ENCODE measurements at regions not wholly inside any gene's neighbourhood (a gene's known extent, or its start where the extent isn't known, plus 50 kb on each side); places are given as distances from the start of the nearest gene placed in this dataset.
"Not testable (repeated sequence)": the region's sequence is repeated elsewhere in the genome, so short reads cannot be mapped to it uniquely, and the experiment has no call there.

- TF ChIP-seq CTCF (IDR thresholded peaks at IDR 0.05; ENCODE audit: borderline replicate concordance, control extremely low read depth, extremely low read depth, insufficient read depth, missing control alignments): no peak
- DNase-seq (ENCODE audit: low spot score): no peak
- in situ Hi-C loops (cut with MboI; ENCODE audit: low sequenced_read_pairs, unreplicated experiment): loop anchor here (25.0 kb wide), 1 partner anchor 658 kb away; no protein-coding TSS in a partner anchor
Measured at GRCh38 chr22:44645531-44645930, 56.5 kb upstream of the PRR5 start.

GRCh38 chr22:44645083-44645482 is 56.9 kb upstream of the PRR5 start:
- TF ChIP-seq CTCF (IDR thresholded peaks at IDR 0.05; ENCODE audit: borderline replicate concordance, control extremely low read depth, extremely low read depth, insufficient read depth, missing control alignments): no peak
- in situ Hi-C loops (cut with MboI; ENCODE audit: low sequenced_read_pairs, unreplicated experiment): loop anchor here (25.0 kb wide), 1 partner anchor 658 kb away; no protein-coding TSS in a partner anchor
- DNase-seq (ENCODE audit: low spot score): no peak

GRCh38 chr22:44643526-44644101 is 58.4 kb upstream of the PRR5 start:
- in situ Hi-C loops (cut with MboI; ENCODE audit: low sequenced_read_pairs, unreplicated experiment): loop anchor here (25.0 kb wide), 1 partner anchor 656 kb away; no protein-coding TSS in a partner anchor
- DNase-seq (ENCODE audit: low spot score): not testable (repeated sequence)

- no peak for TF ChIP-seq CTCF (IDR thresholded peaks at IDR 0.05; ENCODE audit: borderline replicate concordance, control extremely low read depth, extremely low read depth, insufficient read depth, missing control alignments)
- in situ Hi-C loops (cut with MboI; ENCODE audit: low sequenced_read_pairs, unreplicated experiment): loop anchor here (25.0 kb wide), 1 partner anchor 655 kb away; no protein-coding TSS in a partner anchor
- no peak for DNase-seq (ENCODE audit: low spot score)
Measured at GRCh38 chr22:44642096-44642644, 59.8 kb upstream of the PRR5 start.

- no peak for DNase-seq (ENCODE audit: low spot score)
- in situ Hi-C loops (cut with MboI; ENCODE audit: low sequenced_read_pairs, unreplicated experiment): loop anchor here (25.0 kb wide), 1 partner anchor 653 kb away; no protein-coding TSS in a partner anchor
- no peak for TF ChIP-seq CTCF (IDR thresholded peaks at IDR 0.05; ENCODE audit: borderline replicate concordance, control extremely low read depth, extremely low read depth, insufficient read depth, missing control alignments)
Measured at GRCh38 chr22:44640618-44641155, 61.3 kb upstream of the PRR5 start.

GRCh38 chr22:44639891-44640617 is 62.0 kb upstream of the PRR5 start:
- in situ Hi-C loops (cut with MboI; ENCODE audit: low sequenced_read_pairs, unreplicated experiment): loop anchor here (25.0 kb wide), 1 partner anchor 653 kb away; no protein-coding TSS in a partner anchor
- TF ChIP-seq CTCF (IDR thresholded peaks at IDR 0.05; ENCODE audit: borderline replicate concordance, control extremely low read depth, extremely low read depth, insufficient read depth, missing control alignments): no peak
- no peak for DNase-seq (ENCODE audit: low spot score)
